ENCODE measurements at regions not wholly inside any gene's neighbourhood (a gene's known extent, or its start where the extent isn't known, plus 50 kb on each side); places are given as distances from the start of the nearest gene placed in this dataset.

- DNase-seq (ENCODE audit: low spot score), result no peak
Measured at GRCh38 chr2:78941751-78942150, 83.8 kb upstream of the REG3G start.

- DNase-seq (ENCODE audit: low spot score), result no peak
Measured at GRCh38 chr2:78963881-78964280, 61.6 kb upstream of the REG3G start.

- DNase-seq (ENCODE audit: low spot score), result no peak
Measured at GRCh38 chr2:78967294-78967693, 58.2 kb upstream of the REG3G start.

- no peak for DNase-seq (ENCODE audit: low spot score)
Measured at GRCh38 chr2:78973630-78974029, 51.9 kb upstream of the REG3G start.

Data from ecto neural progenitor cell (in vitro differentiated cells).